HCT116 (cell line): ENCODE measurements at regions not wholly inside any gene's neighbourhood (a gene's known extent, or its start where the extent isn't known, plus 50 kb on each side); places are given as distances from the start of the nearest gene placed in this dataset.
"Not testable (repeated sequence)": the region's sequence is repeated elsewhere in the genome, so short reads cannot be mapped to it uniquely, and the experiment has no call there.

Experiments
- ATAC-seq: fragments of 200-7000 bp; cut with Tn5 transposase; 2 replicates; pipeline ENCODE4 v1.9.1; 2020; ENCODE audit warnings: mild to moderate bottlenecking, moderate library complexity
- BruUV-seq: library from RNA; stranded (reverse); fragments of 400-500 nt; replicated peaks from 2 replicates; lab custom pipeline; 2021; lab: Mats Ljungman, UMichigan
- CTCF ChIA-PET: fragments of 300-600 bp; sonication (Branson Sonifier 250); formaldehyde crosslinking; loops from one replicate; lab custom pipeline; 2021; ENCODE audit warnings: antibody characterized with exemption; lab: Charles Lee
- POLR2A ChIA-PET: fragments of 300-600, 350-600 bp; sonication (Branson Sonifier 250); formaldehyde crosslinking; loops from one replicate; lab custom pipeline; 2021; ENCODE audit warnings: antibody characterized with exemption; lab: Charles Lee
- RAD21 ChIA-PET, 2 experiments: fragments of 300-600 bp; sonication (Branson Sonifier 250); formaldehyde crosslinking; loops; one replicate each; lab custom pipeline; 2023; ENCODE audit warnings: low total read pairs in 2 of 2; ENCODE audit not compliant: uncharacterized antibody in 2 of 2, unreplicated experiment in 2 of 2, low non-redundant PET in 1 of 2; lab: Charles Lee
- DNase-seq: peaks from one replicate; pipeline ENCODE4 v3.0.0-alpha.2; 2010; ENCODE audit warnings: low read depth, low spot score
- H2AFZ ChIP-seq: fragments of 200-600 bp; shearing (Covaris generic), sonication (generic); 2 replicates; pipeline ENCODE4 v1.6.1; 2017; ENCODE audit warnings: low read depth, mixed run types, mixed read lengths, antibody characterized with exemption, low read length; ENCODE audit not compliant: poor library complexity, severe bottlenecking
- H3K27ac ChIP-seq: 2 replicates; pipeline ENCODE4 v1.5.1; 2012; ENCODE audit warnings: low read depth, low read length
- H3K27me3 ChIP-seq: fragments of 200-600 bp; sonication (generic); 2 replicates; pipeline ENCODE4 v1.6.1; 2016; ENCODE audit warnings: mixed run types, low read length, mixed read lengths; ENCODE audit not compliant: insufficient read depth
- H3K36me3 ChIP-seq, 2 experiments: fragments of 200-500 bp in 1 of 2; fragments of 200-600 bp in 1 of 2; sonication (Bioruptor generic) in 1 of 2; sonication (generic) in 1 of 2; 2 replicates each; pipeline versions ENCODE4 v1.5.1 to v1.6.1; 2014 to 2016; ENCODE audit warnings: low read length in 2 of 2, inconsistent platforms in 1 of 2, mixed read lengths in 1 of 2, mixed run types in 1 of 2; ENCODE audit not compliant: insufficient read depth in 2 of 2, control insufficient read depth in 1 of 2
- H3K4me1 ChIP-seq, 2 experiments: fragments of 200-600 bp in 1 of 2; sonication (generic) in 1 of 2; 2 replicates each; pipeline versions ENCODE4 v1.5.1 to v1.6.1; 2012 to 2017; ENCODE audit warnings: low read length in 2 of 2, inconsistent platforms in 1 of 2, mild to moderate bottlenecking in 1 of 2, mixed read lengths in 1 of 2, mixed run types in 1 of 2, moderate library complexity in 1 of 2; ENCODE audit not compliant: insufficient read depth in 2 of 2, control insufficient read depth in 1 of 2
- H3K4me2 ChIP-seq: fragments of 200-600 bp; sonication (generic); 2 replicates; pipeline ENCODE4 v1.6.1; 2017; ENCODE audit warnings: mixed run types, low read length, mixed read lengths
- H3K4me3 ChIP-seq, 2 experiments: fragments of 200-600 bp in 1 of 2; sonication (generic) in 1 of 2; replicated peaks in 1 of 2; 2 replicates each; pipeline ENCODE4 v1.5.1; 2011 to 2016; ENCODE audit warnings: low read length in 2 of 2, control low read depth in 1 of 2, low read depth in 1 of 2, mild to moderate bottlenecking in 1 of 2, mixed read lengths in 1 of 2, mixed run types in 1 of 2
- H3K79me2 ChIP-seq: fragments of 200-600 bp; sonication (generic); 2 replicates; pipeline ENCODE4 v1.6.1; 2017; ENCODE audit warnings: mild to moderate bottlenecking, mixed run types, low read length, moderate library complexity, mixed read lengths; ENCODE audit not compliant: insufficient read depth
- H3K9ac ChIP-seq: fragments of 200-600 bp; sonication (generic); 2 replicates; pipeline ENCODE4 v1.6.1; 2016; ENCODE audit warnings: low read length, mixed read lengths
- H3K9me2 ChIP-seq: fragments of 200-600 bp; sonication (generic), shearing (Covaris generic); 2 replicates; pipeline ENCODE4 v1.6.1; 2017; ENCODE audit warnings: mixed run types, mild to moderate bottlenecking, moderate library complexity; ENCODE audit not compliant: insufficient read depth
- H3K9me3 ChIP-seq, 2 experiments: fragments of 200-500 bp in 1 of 2; fragments of 200-600 bp in 1 of 2; sonication (Bioruptor generic) in 1 of 2; sonication (generic) in 1 of 2; 2 replicates each; pipeline ENCODE4 v1.6.1; 2014 to 2017; ENCODE audit warnings: low read length in 2 of 2, mixed read lengths in 2 of 2, inconsistent platforms in 1 of 2, low read depth in 1 of 2, mild to moderate bottlenecking in 1 of 2, mixed run types in 1 of 2, moderate library complexity in 1 of 2; ENCODE audit not compliant: control insufficient read depth in 1 of 2, insufficient read depth in 1 of 2
- H4K20me1 ChIP-seq: fragments of 200-600 bp; sonication (generic), shearing (Covaris generic); 2 replicates; pipeline ENCODE4 v1.6.1; 2017; ENCODE audit warnings: mixed run types, mild to moderate bottlenecking, moderate library complexity; ENCODE audit not compliant: insufficient read depth
- ATF3 ChIP-seq: IDR thresholded peaks from 2 replicates; pipeline ENCODE4 v1.6.1; 2012
- CEBPB ChIP-seq: IDR thresholded peaks from 2 replicates; pipeline ENCODE4 v1.6.1; 2012; ENCODE audit warnings: low read depth
- EGR1 ChIP-seq: IDR thresholded peaks from 2 replicates; pipeline ENCODE4 v1.6.1; 2012; ENCODE audit warnings: low read depth
- EZH2 ChIP-seq: fragments of 200-600 bp; sonication (generic); IDR thresholded peaks from 2 replicates; pipeline ENCODE4 v1.6.1; 2017; ENCODE audit warnings: antibody characterized with exemption, mixed run types
- FOSL1 ChIP-seq: IDR thresholded peaks from 2 replicates; pipeline ENCODE4 v1.6.1; 2012; ENCODE audit warnings: low read depth
- JUND ChIP-seq: IDR thresholded peaks from 2 replicates; pipeline ENCODE4 v1.6.1; 2012
- POLR2A ChIP-seq: IDR thresholded peaks from 2 replicates; pipeline ENCODE4 v1.7.0; 2011; ENCODE audit warnings: borderline replicate concordance; ENCODE audit not compliant: insufficient read depth, insufficient read length; ENCODE audit errors: extremely low read depth
- RAD21 ChIP-seq: IDR thresholded peaks from 2 replicates; pipeline ENCODE4 v1.6.1; 2012; ENCODE audit warnings: low read depth, mild to moderate bottlenecking
- SIN3A ChIP-seq: IDR thresholded peaks from 2 replicates; pipeline ENCODE4 v1.6.1; 2012; ENCODE audit warnings: low read depth
- SP1 ChIP-seq: IDR thresholded peaks from 2 replicates; pipeline ENCODE4 v1.6.1; 2012; ENCODE audit warnings: low read depth
- SRF ChIP-seq: IDR thresholded peaks from 2 replicates; pipeline ENCODE4 v1.6.1; 2012; ENCODE audit warnings: low read depth
- TCF7L2 ChIP-seq: IDR thresholded peaks from 2 replicates; pipeline ENCODE4 v1.7.0; 2011; ENCODE audit warnings: borderline replicate concordance, inconsistent platforms; ENCODE audit not compliant: insufficient read depth, insufficient read length; ENCODE audit errors: extremely low read depth
- ZFX ChIP-seq: fragments of 450-650 bp; IDR thresholded peaks from 2 replicates; pipeline ENCODE4 v1.6.1; 2017
- ZNF274 ChIP-seq: fragments of 200-500 bp; sonication (Bioruptor generic); IDR thresholded peaks from 2 replicates; pipeline ENCODE4 v1.6.1; 2014; ENCODE audit warnings: mild to moderate bottlenecking, low read depth, low read length, inconsistent platforms
- intact Hi-C: fragments of 100-400 bp; cut with micrococcal nuclease; formaldehyde crosslinking; loops from 2 replicates; pipeline ENCODE4 v1.10.0; 2022
- TF ChIP-seq, protein P1 (sequence below): IDR thresholded peaks from 2 replicates; pipeline ENCODE4 v1.6.1; 2012
- TF ChIP-seq, protein P2 (sequence below), 3 experiments: fragments of 200-600 bp in 1 of 3; sonication (generic) in 1 of 3; IDR thresholded peaks in 2 of 3; conservative IDR thresholded peaks in 1 of 3; 2 replicates each; pipeline ENCODE4 v1.5.1; 2012 to 2017; ENCODE audit warnings: low read depth in 2 of 3, low read length in 2 of 3, antibody characterized with exemption in 1 of 3, borderline replicate concordance in 1 of 3, control low read depth in 1 of 3, mild to moderate bottlenecking in 1 of 3, mixed read lengths in 1 of 3, mixed run types in 1 of 3, moderate library complexity in 1 of 3; ENCODE audit not compliant: insufficient read depth in 1 of 3

DNA sequence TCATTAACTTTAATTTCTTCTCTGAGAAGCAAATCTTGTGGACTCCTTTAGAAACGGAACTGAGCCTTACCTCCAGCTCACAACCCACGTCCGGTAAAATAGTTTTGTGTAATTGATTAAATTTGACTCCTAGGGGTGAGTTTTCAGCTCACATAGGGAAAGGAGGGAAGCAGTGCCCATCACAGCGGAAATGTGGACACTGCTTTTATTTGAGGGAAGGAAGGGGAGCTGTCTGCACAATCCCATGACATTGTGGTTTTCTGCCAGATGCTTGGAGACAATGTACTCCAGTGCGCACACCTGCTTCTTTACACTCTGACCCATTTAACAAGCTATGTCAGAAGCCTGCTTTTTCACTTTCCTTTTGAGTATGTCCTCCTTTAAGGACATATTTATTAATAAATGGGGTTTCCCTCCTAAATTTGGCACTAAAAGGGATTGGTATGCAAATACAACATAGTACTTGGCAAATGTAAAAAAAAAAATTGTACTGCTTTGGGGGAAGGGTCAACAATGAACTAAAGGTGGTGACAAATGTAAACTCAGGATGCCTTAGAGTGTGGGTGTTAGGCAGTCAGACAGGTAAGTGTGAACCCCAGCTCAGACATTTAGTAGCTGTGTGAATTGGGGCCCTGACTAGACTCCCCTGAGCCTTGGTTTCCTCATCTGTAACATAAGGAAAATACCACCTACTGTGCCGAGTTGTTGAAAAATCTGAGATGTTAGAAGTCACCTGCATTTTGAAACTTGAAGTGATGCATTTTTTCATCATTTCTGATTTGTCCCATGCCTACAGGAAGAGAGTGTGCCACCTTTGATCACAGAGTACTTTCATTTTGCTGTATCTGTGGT lies 90.2 kb upstream of the KLF6 start:
- RAD21 ChIA-PET = no interaction called here
- Histone ChIP-seq H3K4me3 (no peak overlapping the region), H3K79me2 (no peaks in the 10 kb centered on the region), H3K9me3 (no peaks in the 10 kb centered on the region), H4K20me1 (no peaks in the 10 kb centered on the region), H3K9ac (no peak overlapping the region), H3K9me2 (no peaks in the 10 kb centered on the region), H3K36me3 (no peaks in the 10 kb centered on the region), H3K27ac (no peak overlapping the region), H2AFZ (no peak overlapping the region), H3K27me3 (no peaks in the 10 kb centered on the region), H3K4me1 (peaks cover 0 to 18% of the 10 kb centered on the region in 2 experiments; a peak in 1 of 4 replicates), H3K4me2 (no peak overlapping the region)
- ATAC-seq = no peak
- CTCF ChIA-PET = no interaction called here
- intact Hi-C loops = no loop called here
- no peak for DNase-seq
- no peak for TF ChIP-seq ZFX
- TF ChIP-seq TCF7L2 = no peak
- TF ChIP-seq SIN3A = no peak
- TF ChIP-seq FOSL1 = no peak
- TF ChIP-seq, protein P1, sequence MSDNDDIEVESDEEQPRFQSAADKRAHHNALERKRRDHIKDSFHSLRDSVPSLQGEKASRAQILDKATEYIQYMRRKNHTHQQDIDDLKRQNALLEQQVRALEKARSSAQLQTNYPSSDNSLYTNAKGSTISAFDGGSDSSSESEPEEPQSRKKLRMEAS = no peak
- TF ChIP-seq POLR2A = no peak
- no peak for TF ChIP-seq CEBPB
- no peak for TF ChIP-seq ZNF274
- TF ChIP-seq, protein P2, sequence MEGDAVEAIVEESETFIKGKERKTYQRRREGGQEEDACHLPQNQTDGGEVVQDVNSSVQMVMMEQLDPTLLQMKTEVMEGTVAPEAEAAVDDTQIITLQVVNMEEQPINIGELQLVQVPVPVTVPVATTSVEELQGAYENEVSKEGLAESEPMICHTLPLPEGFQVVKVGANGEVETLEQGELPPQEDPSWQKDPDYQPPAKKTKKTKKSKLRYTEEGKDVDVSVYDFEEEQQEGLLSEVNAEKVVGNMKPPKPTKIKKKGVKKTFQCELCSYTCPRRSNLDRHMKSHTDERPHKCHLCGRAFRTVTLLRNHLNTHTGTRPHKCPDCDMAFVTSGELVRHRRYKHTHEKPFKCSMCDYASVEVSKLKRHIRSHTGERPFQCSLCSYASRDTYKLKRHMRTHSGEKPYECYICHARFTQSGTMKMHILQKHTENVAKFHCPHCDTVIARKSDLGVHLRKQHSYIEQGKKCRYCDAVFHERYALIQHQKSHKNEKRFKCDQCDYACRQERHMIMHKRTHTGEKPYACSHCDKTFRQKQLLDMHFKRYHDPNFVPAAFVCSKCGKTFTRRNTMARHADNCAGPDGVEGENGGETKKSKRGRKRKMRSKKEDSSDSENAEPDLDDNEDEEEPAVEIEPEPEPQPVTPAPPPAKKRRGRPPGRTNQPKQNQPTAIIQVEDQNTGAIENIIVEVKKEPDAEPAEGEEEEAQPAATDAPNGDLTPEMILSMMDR (IDR thresholded peaks at IDR 0.05 in 2 of 3, conservative IDR thresholded peaks at IDR 0.05 in 1 of 3; ENCODE audit: borderline replicate concordance in 1 of 3, insufficient read depth in 1 of 3, low read depth in 2 of 3, low read length in 2 of 3) = no peak
- no peak for TF ChIP-seq SP1
- TF ChIP-seq RAD21 = no peak
- no peak for TF ChIP-seq EZH2
- TF ChIP-seq ATF3 = no peak
- no peak for TF ChIP-seq EGR1
- TF ChIP-seq SRF = no peak
- TF ChIP-seq JUND = no peak
- BruUV-seq = no TSS peak
- POLR2A ChIA-PET = interaction anchor here (1.2 to 2.4 kb wide), 2 partner anchors 23 to 90 kb away, joined by 4 to 6 read pairs; partner anchors contain the start of gene KLF6

GRCh38 chr10:3874610-3874989 lies 89.6 kb upstream of the KLF6 start:
- H3K9ac ChIP-seq, H3K27me3 ChIP-seq, CTCF ChIA-PET, H3K4me2 ChIP-seq, H3K79me2 ChIP-seq, H4K20me1 ChIP-seq, H3K9me2 ChIP-seq, H3K4me3 ChIP-seq, H3K27ac ChIP-seq, H3K36me3 ChIP-seq, DNase-seq, ATAC-seq, H3K9me3 ChIP-seq, BruUV-seq, intact Hi-C loops, RAD21 ChIA-PET, H2AFZ ChIP-seq: not testable (repeated sequence)
- POLR2A ChIA-PET = interaction anchor here (1.2 to 2.4 kb wide), 2 partner anchors 22 to 89 kb away, joined by 4 to 6 read pairs; partner anchors contain the start of gene KLF6
- peaks cover 0 to 18% of the 10 kb centered on the region in 2 experiments; a peak in 1 of 4 replicates for H3K4me1 ChIP-seq
